Panc1 (cell line): ENCODE measurements at regions not wholly inside any gene's neighbourhood (a gene's known extent, or its start where the extent isn't known, plus 50 kb on each side); places are given as distances from the start of the nearest gene placed in this dataset.

Experiments
- ATAC-seq: fragments of 200-7000 bp; cut with Tn5 transposase; 2 replicates; pipeline ENCODE4 v1.9.1; 2020; ENCODE audit warnings: mild to moderate bottlenecking, moderate library complexity
- BruUV-seq: library from RNA; stranded (reverse); fragments of 400-500 nt; replicated peaks from 2 replicates; lab custom pipeline; 2021; lab: Mats Ljungman, UMichigan
- CTCF ChIA-PET: fragments of 300-600 bp; sonication (Branson Sonifier 250); formaldehyde crosslinking; loops from one replicate; lab custom pipeline; 2022; ENCODE audit warnings: antibody characterized with exemption; lab: Charles Lee
- POLR2A ChIA-PET: fragments of 300-600 bp; sonication (Branson Sonifier 250); formaldehyde crosslinking; loops from one replicate; lab custom pipeline; 2022; ENCODE audit warnings: antibody characterized with exemption; lab: Charles Lee
- DNase-seq: peaks from one replicate; pipeline ENCODE4 v3.0.0-alpha.2; 2010; ENCODE audit warnings: low read depth, low spot score
- H3K27ac ChIP-seq: 2 replicates; pipeline ENCODE4 v1.5.1; 2011; ENCODE audit warnings: mild to moderate bottlenecking, low read length, inconsistent platforms
- H3K27me3 ChIP-seq: fragments of 200-500 bp; sonication (Bioruptor generic); 2 replicates; pipeline ENCODE4 v1.6.0; 2014; ENCODE audit warnings: low read length, inconsistent platforms; ENCODE audit not compliant: control insufficient read depth, insufficient read depth
- H3K36me3 ChIP-seq: fragments of 200-500 bp; sonication (Bioruptor generic); 2 replicates; pipeline ENCODE4 v1.5.1; 2014; ENCODE audit warnings: inconsistent platforms, mild to moderate bottlenecking, low read length, moderate library complexity; ENCODE audit not compliant: control insufficient read depth, insufficient read depth
- H3K4me1 ChIP-seq: 2 replicates; pipeline ENCODE4 v1.5.1; 2011; ENCODE audit warnings: inconsistent platforms, mild to moderate bottlenecking, low read length, moderate library complexity; ENCODE audit not compliant: control insufficient read depth, insufficient read depth
- H3K4me3 ChIP-seq, 2 experiments: 2 replicates each; pipeline ENCODE4 v1.5.1; 2011 to 2012; ENCODE audit warnings: low read depth in 2 of 2, low read length in 2 of 2, mild to moderate bottlenecking in 2 of 2, inconsistent platforms in 1 of 2, moderate library complexity in 1 of 2
- H3K9me3 ChIP-seq: fragments of 200-500 bp; sonication (Bioruptor generic); 2 replicates; pipeline ENCODE4 v1.5.1; 2014; ENCODE audit warnings: low read depth, mild to moderate bottlenecking, inconsistent platforms, low read length, moderate library complexity; ENCODE audit not compliant: control insufficient read depth, insufficient read depth
- POLR2AphosphoS5 ChIP-seq: IDR thresholded peaks from 2 replicates; pipeline ENCODE4 v1.6.1; 2012; ENCODE audit warnings: mild to moderate bottlenecking, low read depth, low read length, moderate library complexity
- SIN3A ChIP-seq: IDR thresholded peaks from 2 replicates; pipeline ENCODE4 v1.6.1; 2012; ENCODE audit warnings: low read depth, mild to moderate bottlenecking, low read length, moderate library complexity, borderline replicate concordance; ENCODE audit not compliant: insufficient read depth
- TCF7L2 ChIP-seq: IDR thresholded peaks from 2 replicates; pipeline ENCODE4 v1.6.1; 2011; ENCODE audit warnings: mild to moderate bottlenecking, low read depth, low read length, inconsistent platforms
- in situ Hi-C: cut with HindIII; loops from 2 replicates; pipeline ENCODE4 v1.10.0; 2016; ENCODE audit warnings: low sequenced_read_pairs, low pct_unique_long_range_greater_than_20kb
- intact Hi-C: fragments of 100-400 bp; cut with micrococcal nuclease; formaldehyde crosslinking; loops from one replicate; pipeline ENCODE4 v1.10.0; 2022; ENCODE audit not compliant: unreplicated experiment
- TF ChIP-seq, protein P1 (sequence below): fragments of 450-650 bp; IDR thresholded peaks from 2 replicates; pipeline ENCODE4 v1.5.1; 2017; ENCODE audit warnings: mild to moderate bottlenecking
- TF ChIP-seq, protein P2 (sequence below), 2 experiments: IDR thresholded peaks; 2 replicates each; pipeline ENCODE4 v1.6.1; 2011 to 2012; ENCODE audit warnings: low read depth in 2 of 2, control low read depth in 1 of 2, low read length in 1 of 2, mild to moderate bottlenecking in 1 of 2, moderate library complexity in 1 of 2; ENCODE audit not compliant: insufficient read depth in 1 of 2

DNA sequence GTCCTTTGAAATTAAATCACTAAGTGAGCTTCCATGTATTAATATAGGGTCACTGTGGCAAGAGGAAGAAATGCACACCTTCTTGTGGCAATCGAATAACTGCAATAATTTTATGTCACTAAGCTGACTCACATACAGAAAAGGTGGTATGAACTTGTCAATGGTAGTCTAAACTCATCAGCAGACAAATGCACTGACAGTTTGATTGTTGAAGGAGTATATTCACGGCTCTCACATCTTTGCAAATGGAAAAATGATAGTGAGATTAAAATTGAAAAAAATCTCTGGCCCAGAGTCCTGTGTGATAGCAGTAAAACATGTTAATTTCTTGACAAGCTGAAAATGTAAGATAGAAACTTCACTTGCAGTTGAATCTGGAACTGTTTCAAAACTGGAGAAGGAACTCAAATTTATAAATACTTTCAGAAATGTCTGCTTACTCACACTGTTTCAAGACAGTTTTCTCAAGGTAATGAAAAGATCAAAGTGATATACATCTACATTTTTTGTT, 215.8 kb upstream of the CADM2 start:
- H3K27ac ChIP-seq, result no peak overlapping the region
- BruUV-seq, result no TSS peak
- no peaks in the 10 kb centered on the region for H3K4me1 ChIP-seq
- ChIA-PET CTCF (no interaction called here), POLR2A (no interaction called here)
- H3K9me3 ChIP-seq, result no peaks in the 10 kb centered on the region
- ATAC-seq (no peak), DNase-seq (no peak)
- no peaks in the 10 kb centered on the region for H3K27me3 ChIP-seq
- TF ChIP-seq POLR2AphosphoS5 (no peak), TCF7L2 (no peak)
- TF ChIP-seq, protein P1, sequence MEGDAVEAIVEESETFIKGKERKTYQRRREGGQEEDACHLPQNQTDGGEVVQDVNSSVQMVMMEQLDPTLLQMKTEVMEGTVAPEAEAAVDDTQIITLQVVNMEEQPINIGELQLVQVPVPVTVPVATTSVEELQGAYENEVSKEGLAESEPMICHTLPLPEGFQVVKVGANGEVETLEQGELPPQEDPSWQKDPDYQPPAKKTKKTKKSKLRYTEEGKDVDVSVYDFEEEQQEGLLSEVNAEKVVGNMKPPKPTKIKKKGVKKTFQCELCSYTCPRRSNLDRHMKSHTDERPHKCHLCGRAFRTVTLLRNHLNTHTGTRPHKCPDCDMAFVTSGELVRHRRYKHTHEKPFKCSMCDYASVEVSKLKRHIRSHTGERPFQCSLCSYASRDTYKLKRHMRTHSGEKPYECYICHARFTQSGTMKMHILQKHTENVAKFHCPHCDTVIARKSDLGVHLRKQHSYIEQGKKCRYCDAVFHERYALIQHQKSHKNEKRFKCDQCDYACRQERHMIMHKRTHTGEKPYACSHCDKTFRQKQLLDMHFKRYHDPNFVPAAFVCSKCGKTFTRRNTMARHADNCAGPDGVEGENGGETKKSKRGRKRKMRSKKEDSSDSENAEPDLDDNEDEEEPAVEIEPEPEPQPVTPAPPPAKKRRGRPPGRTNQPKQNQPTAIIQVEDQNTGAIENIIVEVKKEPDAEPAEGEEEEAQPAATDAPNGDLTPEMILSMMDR, result no peak
- TF ChIP-seq, protein P2, sequence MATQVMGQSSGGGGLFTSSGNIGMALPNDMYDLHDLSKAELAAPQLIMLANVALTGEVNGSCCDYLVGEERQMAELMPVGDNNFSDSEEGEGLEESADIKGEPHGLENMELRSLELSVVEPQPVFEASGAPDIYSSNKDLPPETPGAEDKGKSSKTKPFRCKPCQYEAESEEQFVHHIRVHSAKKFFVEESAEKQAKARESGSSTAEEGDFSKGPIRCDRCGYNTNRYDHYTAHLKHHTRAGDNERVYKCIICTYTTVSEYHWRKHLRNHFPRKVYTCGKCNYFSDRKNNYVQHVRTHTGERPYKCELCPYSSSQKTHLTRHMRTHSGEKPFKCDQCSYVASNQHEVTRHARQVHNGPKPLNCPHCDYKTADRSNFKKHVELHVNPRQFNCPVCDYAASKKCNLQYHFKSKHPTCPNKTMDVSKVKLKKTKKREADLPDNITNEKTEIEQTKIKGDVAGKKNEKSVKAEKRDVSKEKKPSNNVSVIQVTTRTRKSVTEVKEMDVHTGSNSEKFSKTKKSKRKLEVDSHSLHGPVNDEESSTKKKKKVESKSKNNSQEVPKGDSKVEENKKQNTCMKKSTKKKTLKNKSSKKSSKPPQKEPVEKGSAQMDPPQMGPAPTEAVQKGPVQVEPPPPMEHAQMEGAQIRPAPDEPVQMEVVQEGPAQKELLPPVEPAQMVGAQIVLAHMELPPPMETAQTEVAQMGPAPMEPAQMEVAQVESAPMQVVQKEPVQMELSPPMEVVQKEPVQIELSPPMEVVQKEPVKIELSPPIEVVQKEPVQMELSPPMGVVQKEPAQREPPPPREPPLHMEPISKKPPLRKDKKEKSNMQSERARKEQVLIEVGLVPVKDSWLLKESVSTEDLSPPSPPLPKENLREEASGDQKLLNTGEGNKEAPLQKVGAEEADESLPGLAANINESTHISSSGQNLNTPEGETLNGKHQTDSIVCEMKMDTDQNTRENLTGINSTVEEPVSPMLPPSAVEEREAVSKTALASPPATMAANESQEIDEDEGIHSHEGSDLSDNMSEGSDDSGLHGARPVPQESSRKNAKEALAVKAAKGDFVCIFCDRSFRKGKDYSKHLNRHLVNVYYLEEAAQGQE (IDR thresholded peaks at IDR 0.05; ENCODE audit: insufficient read depth in 1 of 2, low read depth in 2 of 2, low read length in 1 of 2), result no peak
- H3K4me3 ChIP-seq, result no peak overlapping the region
- intact Hi-C loops, result no loop called here
- in situ Hi-C loops, result no loop called here
- no peaks in the 10 kb centered on the region for H3K36me3 ChIP-seq

DNA sequence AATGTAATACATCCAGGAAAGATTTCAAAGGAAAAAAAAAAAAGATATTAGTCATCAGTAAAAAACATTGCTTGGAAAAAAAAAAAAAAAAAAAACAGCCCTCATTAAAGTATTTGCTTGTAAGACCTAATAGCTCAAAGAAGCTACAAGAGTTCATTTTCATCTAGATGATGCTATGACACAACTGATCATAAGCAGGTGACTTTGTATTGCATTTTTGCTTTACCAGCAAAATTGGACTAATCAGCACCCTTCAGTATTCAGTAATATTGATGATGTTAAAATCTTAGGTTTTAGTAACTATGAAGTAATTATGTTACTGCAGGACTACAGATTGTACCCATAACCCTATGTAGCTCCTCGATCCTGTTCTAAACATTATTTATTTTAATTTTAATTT, 214.7 kb upstream of the CADM2 start:
- H3K27ac ChIP-seq, result no peak overlapping the region
- TF ChIP-seq TCF7L2, result no peak
- H3K4me1 ChIP-seq, result no peaks in the 10 kb centered on the region
- no TSS peak for BruUV-seq
- H3K4me3 ChIP-seq, result no peak overlapping the region
- no peaks in the 10 kb centered on the region for H3K27me3 ChIP-seq
- no peaks in the 10 kb centered on the region for H3K9me3 ChIP-seq
- in situ Hi-C loops, result no loop called here
- no peak for ATAC-seq
- DNase-seq, result no peak
- ChIA-PET CTCF (no interaction called here), POLR2A (no interaction called here)
- no peaks in the 10 kb centered on the region for H3K36me3 ChIP-seq
- intact Hi-C loops, result no loop called here

DNA sequence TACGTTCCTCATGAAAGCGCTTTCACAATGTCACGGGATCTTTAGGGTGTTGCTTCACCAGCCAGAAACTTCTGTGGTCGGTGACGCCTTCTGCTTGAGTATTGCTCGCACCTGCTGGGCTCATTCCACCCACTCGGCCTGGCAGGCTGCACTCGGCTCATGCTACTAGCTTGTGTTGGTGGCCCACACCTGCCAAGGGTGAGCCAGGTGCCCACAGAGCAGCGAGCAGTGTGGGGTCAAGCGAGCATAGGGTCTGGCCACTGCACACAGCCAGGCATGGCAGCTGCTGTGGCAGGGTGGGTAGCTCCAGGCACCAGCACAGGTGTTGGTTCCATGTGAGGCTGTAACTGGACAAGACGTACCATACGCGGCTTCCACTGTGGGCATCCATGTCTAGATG, 202.9 kb upstream of the CADM2 start:
- in situ Hi-C loops (no loop called here), intact Hi-C loops (no loop called here)
- BruUV-seq, result no TSS peak
- TF ChIP-seq POLR2AphosphoS5 (no peak), SIN3A (no peak), TCF7L2 (no peak)
- TF ChIP-seq, protein P1, result no peak
- TF ChIP-seq, protein P2 (IDR thresholded peaks at IDR 0.05; ENCODE audit: insufficient read depth in 1 of 2, low read depth in 2 of 2, low read length in 1 of 2), result no peak
- Histone ChIP-seq H3K27ac (no peak overlapping the region), H3K4me1 (no peaks in the 10 kb centered on the region), H3K36me3 (no peaks in the 10 kb centered on the region), H3K9me3 (no peaks in the 10 kb centered on the region), H3K4me3 (no peak overlapping the region), H3K27me3 (no peaks in the 10 kb centered on the region)
- no peak for ATAC-seq
- no peak for DNase-seq
- ChIA-PET CTCF (no interaction called here), POLR2A (no interaction called here)
